GM12891 (cell line): ENCODE measurements at regions not wholly inside any gene's neighbourhood (a gene's known extent, or its start where the extent isn't known, plus 50 kb on each side); places are given as distances from the start of the nearest gene placed in this dataset.
"Not testable (repeated sequence)": the region's sequence is repeated elsewhere in the genome, so short reads cannot be mapped to it uniquely, and the experiment has no call there.

Experiments used
- POLR2A ChIP-seq: IDR thresholded peaks from 2 replicates; pipeline ENCODE4 v1.6.1; 2011; ENCODE audit warnings: low read depth, low read length, control low read depth
- POLR2AphosphoS5 ChIP-seq: IDR thresholded peaks from 2 replicates; pipeline ENCODE4 v1.6.1; 2011; ENCODE audit warnings: low read depth, low read length, control low read depth
- TAF1 ChIP-seq: IDR thresholded peaks from 2 replicates; pipeline ENCODE4 v1.6.1; 2011; ENCODE audit warnings: low read depth, low read length, control low read depth

GRCh38 chr13:107596306-107596705 is 619.0 kb downstream of the LIG4 start:
- not testable (repeated sequence) for TF ChIP-seq TAF1, POLR2A, POLR2AphosphoS5
